GM10248 (cell line): ENCODE measurements at regions not wholly inside any gene's neighbourhood (a gene's known extent, or its start where the extent isn't known, plus 50 kb on each side); places are given as distances from the start of the nearest gene placed in this dataset.
"Not testable (repeated sequence)": the region's sequence is repeated elsewhere in the genome, so short reads cannot be mapped to it uniquely, and the experiment has no call there.

Experiments
- CTCF ChIA-PET: fragments of 300-600 bp; sonication (Branson Sonifier 250); formaldehyde crosslinking; extraction: SDS; loops from one replicate; lab custom pipeline; 2021; ENCODE audit warnings: antibody characterized with exemption; lab: Yijun Ruan, JAX
- POLR2A ChIA-PET: fragments of 350-650 bp; sonication (Branson Sonifier 250); formaldehyde crosslinking; extraction: SDS; loops from one replicate; lab custom pipeline; 2020; ENCODE audit warnings: antibody characterized with exemption; lab: Yijun Ruan, JAX
- DNase-seq: peaks from one replicate; pipeline ENCODE4 v3.0.0; 2012; ENCODE audit errors: extremely low spot score
- CTCF ChIP-seq: IDR thresholded peaks from 2 replicates; pipeline ENCODE4 v1.5.1; 2012; ENCODE audit warnings: mild to moderate bottlenecking, low read depth; ENCODE audit errors: extremely low read depth, missing control alignments, control extremely low read depth

GRCh38 chr3:22704571-22705354, 498.4 kb upstream of the UBE2E2 start:
- CTCF ChIA-PET: no interaction called here
- POLR2A ChIA-PET: no interaction called here
- TF ChIP-seq CTCF: no peak
- DNase-seq: no peak

- CTCF ChIA-PET, POLR2A ChIA-PET, DNase-seq: not testable (repeated sequence)
Measured at GRCh38 chr3:22706922-22707321, 496.2 kb upstream of the UBE2E2 start.

- TF ChIP-seq CTCF: no peak
- CTCF ChIA-PET: interaction anchor here (1.2 to 1.8 kb wide), 2 partner anchors 9 to 11 kb away, joined by 3 to 7 read pairs; no protein-coding TSS in a partner anchor
- DNase-seq: no peak
- POLR2A ChIA-PET: no interaction called here
Measured at GRCh38 chr3:22713936-22714335, 489.2 kb upstream of the UBE2E2 start.

GRCh38 chr3:22714749-22715148, 488.4 kb upstream of the UBE2E2 start:
- no peak for TF ChIP-seq CTCF
- DNase-seq: no peak
- CTCF ChIA-PET: interaction anchor here (1.5 to 1.8 kb wide), 2 partner anchors 10 to 12 kb away, joined by 5 to 7 read pairs; no protein-coding TSS in a partner anchor
- POLR2A ChIA-PET: no interaction called here

GRCh38 chr3:22720596-22720995, 482.5 kb upstream of the UBE2E2 start:
- ChIA-PET POLR2A (no interaction called here), CTCF (no interaction called here)
- no peak for DNase-seq
- no peak for TF ChIP-seq CTCF

GRCh38 chr3:22724420-22724819, 478.7 kb upstream of the UBE2E2 start:
- DNase-seq: no peak
- TF ChIP-seq CTCF: no peak
- CTCF ChIA-PET: interaction anchor here (1.3 to 1.9 kb wide), 2 partner anchors 8 to 9 kb away, joined by 3 to 5 read pairs; no protein-coding TSS in a partner anchor
- POLR2A ChIA-PET: no interaction called here

- ChIA-PET CTCF (interaction anchor here (1.5 to 1.6 kb wide), 2 partner anchors 15 to 50 kb away, joined by 3 read pairs; no protein-coding TSS in a partner anchor), POLR2A (no interaction called here)
- DNase-seq: no peak
- no peak for TF ChIP-seq CTCF
Measured at GRCh38 chr3:22728406-22728805, 474.7 kb upstream of the UBE2E2 start.
